HepG2 (cell line): ENCODE measurements at regions not wholly inside any gene's neighbourhood (a gene's known extent, or its start where the extent isn't known, plus 50 kb on each side); places are given as distances from the start of the nearest gene placed in this dataset.

Source experiments
- ATAC-seq: fragments of 200-7000 bp; cut with Tn5 transposase; 3 replicates; pipeline ENCODE4 v1.9.1; 2020; ENCODE audit warnings: mild to moderate bottlenecking, moderate library complexity
- BruUV-seq: library from RNA; stranded (reverse); fragments of 400-500 nt; replicated peaks from 2 replicates; lab custom pipeline; 2021; lab: Mats Ljungman, UMichigan
- CTCF ChIA-PET: fragments of 300-600 bp; formaldehyde crosslinking; extraction: SDS; loops from one replicate; lab custom pipeline; 2021; ENCODE audit warnings: low total read pairs, inconsistent platforms, low intra/inter-chr PET ratio; lab: Yijun Ruan, JAX
- POLR2A ChIA-PET: fragments of 350-600 bp; sonication (Branson Sonifier 250); formaldehyde crosslinking; loops from one replicate; lab custom pipeline; 2020; ENCODE audit warnings: antibody characterized with exemption, inconsistent platforms; lab: Yijun Ruan, JAX
- DNase-seq: peaks from one replicate; pipeline ENCODE4 v3.0.0-alpha.2; 2015; ENCODE audit warnings: low spot score
- FAIRE-seq: peaks from 3 replicates; lab custom pipeline; 2011; peaks lifted over from hg19 to GRCh38; lab: Jason Lieb, UNC
- H2AFZ ChIP-seq: one replicate; pipeline ENCODE4 v1.6.1; 2011; ENCODE audit warnings: low read length, inconsistent platforms
- H3K27ac ChIP-seq: fragments of 300-600 bp; 3 replicates; pipeline ENCODE4 v1.8.0; 2011; ENCODE audit warnings: mixed run types, mild to moderate bottlenecking, mixed read lengths, low read length, inconsistent platforms; ENCODE audit not compliant: insufficient read depth; ENCODE audit errors: extremely low read length
- H3K27me3 ChIP-seq, 2 experiments: fragments of 200-600 bp in 1 of 2; 2 replicates in 1 of 2; 3 replicates in 1 of 2; pipeline versions ENCODE4 v1.6.0 to v1.8.0; 2011; ENCODE audit warnings: low read length in 2 of 2, mild to moderate bottlenecking in 2 of 2, moderate library complexity in 2 of 2, inconsistent platforms in 1 of 2; ENCODE audit not compliant: insufficient read depth in 2 of 2, control insufficient read depth in 1 of 2
- H3K36me3 ChIP-seq, 2 experiments: fragments of 200-600 bp in 1 of 2; replicated peaks in 1 of 2; 2 replicates in 1 of 2; 3 replicates in 1 of 2; pipeline versions ENCODE4 v1.5.1 to v1.8.0; 2011; ENCODE audit warnings: low read length in 2 of 2, inconsistent platforms in 1 of 2; ENCODE audit not compliant: insufficient read depth in 2 of 2, control insufficient read depth in 1 of 2
- H3K4me1 ChIP-seq: 2 replicates; pipeline ENCODE4 v1.5.1; 2012; ENCODE audit warnings: low read length, inconsistent platforms; ENCODE audit not compliant: insufficient read depth
- H3K4me2 ChIP-seq: 2 replicates; pipeline ENCODE4 v1.6.0; 2011; ENCODE audit warnings: low read depth, low read length, inconsistent platforms
- H3K4me3 ChIP-seq, 3 experiments: fragments of 200-600 bp in 1 of 3; sonication (generic), shearing (Covaris generic) in 1 of 3; replicated peaks in 1 of 3; 2 replicates each; pipeline ENCODE4 v1.5.1; 2011 to 2016; ENCODE audit warnings: low read length in 3 of 3, inconsistent platforms in 2 of 3, low read depth in 2 of 3, mild to moderate bottlenecking in 2 of 3, control low read depth in 1 of 3, mixed read lengths in 1 of 3; ENCODE audit not compliant: insufficient read depth in 1 of 3
- H3K79me2 ChIP-seq: one replicate; pipeline ENCODE4 v1.6.1; 2011; ENCODE audit warnings: low read length, inconsistent platforms; ENCODE audit not compliant: insufficient read depth
- H3K9ac ChIP-seq: 2 replicates; pipeline ENCODE4 v1.6.0; 2011; ENCODE audit warnings: mild to moderate bottlenecking, low read depth, low read length, inconsistent platforms; ENCODE audit not compliant: insufficient read depth
- H3K9me3 ChIP-seq: 2 replicates; pipeline ENCODE4 v1.5.1; 2012; ENCODE audit warnings: mild to moderate bottlenecking, low read length
- H4K20me1 ChIP-seq: 2 replicates; pipeline ENCODE4 v1.6.0; 2011; ENCODE audit warnings: inconsistent platforms, mild to moderate bottlenecking, low read length, moderate library complexity; ENCODE audit not compliant: insufficient read depth
- ARID4A ChIP-seq: sonication (generic); formaldehyde crosslinking; IDR thresholded peaks from 2 replicates; pipeline ENCODE4 v1.5.0; 2020; ENCODE audit warnings: mild to moderate bottlenecking, missing genetic modification reagents, borderline replicate concordance
- CENPT ChIP-seq: sonication (generic); formaldehyde crosslinking; IDR thresholded peaks from 2 replicates; pipeline ENCODE4 v1.8.0; 2022; ENCODE audit warnings: low read depth, mild to moderate bottlenecking, moderate library complexity, missing genetic modification reagents
- NFATC3 ChIP-seq: sonication (generic); formaldehyde crosslinking; IDR thresholded peaks from 2 replicates; pipeline ENCODE4 v1.5.1; 2020; ENCODE audit warnings: mild to moderate bottlenecking, missing genetic modification reagents
- SETDB1 ChIP-seq: sonication (generic); formaldehyde crosslinking; IDR thresholded peaks from 2 replicates; pipeline ENCODE4 v1.5.1; 2020; ENCODE audit warnings: missing genetic modification reagents, mild to moderate bottlenecking, borderline replicate concordance
- TBX3 ChIP-seq: fragments of 450-650 bp; IDR thresholded peaks from 2 replicates; pipeline ENCODE4 v1.6.1; 2017; ENCODE audit warnings: antibody characterized with exemption, mild to moderate bottlenecking, inconsistent platforms, borderline replicate concordance
- ZNF234 ChIP-seq: sonication (generic); formaldehyde crosslinking; conservative IDR thresholded peaks from 2 replicates; pipeline ENCODE4 v1.5.1; 2020; ENCODE audit warnings: mild to moderate bottlenecking, missing genetic modification reagents
- ZNF451 ChIP-seq: sonication (generic); formaldehyde crosslinking; IDR thresholded peaks from 2 replicates; pipeline ENCODE4 v1.5.0; 2020; ENCODE audit warnings: mild to moderate bottlenecking, missing genetic modification reagents
- ZNF562 ChIP-seq: sonication (generic); formaldehyde crosslinking; IDR thresholded peaks from 2 replicates; pipeline ENCODE4 v1.8.0; 2022; ENCODE audit warnings: missing genetic modification reagents, borderline replicate concordance
- ZNF598 ChIP-seq: sonication (generic); formaldehyde crosslinking; IDR thresholded peaks from 2 replicates; pipeline ENCODE4 v1.5.1; 2020; ENCODE audit warnings: mild to moderate bottlenecking, missing genetic modification reagents, borderline replicate concordance
- ZNF672 ChIP-seq: sonication (generic); formaldehyde crosslinking; IDR thresholded peaks from 2 replicates; pipeline ENCODE4 v1.8.1; 2022; ENCODE audit warnings: missing genetic modification reagents
- ZNF746 ChIP-seq: sonication (generic); formaldehyde crosslinking; IDR thresholded peaks from 2 replicates; pipeline ENCODE4 v1.8.0; 2022; ENCODE audit warnings: mild to moderate bottlenecking, missing genetic modification reagents
- in situ Hi-C: cut with HindIII; loops from 2 replicates; pipeline ENCODE4 v1.10.0; 2017; ENCODE audit warnings: low pct_unique_long_range_greater_than_20kb; ENCODE audit not compliant: extremely low pct_ligation_motif_present
- intact Hi-C: fragments of 100-400 bp; cut with micrococcal nuclease; formaldehyde crosslinking; loops from one replicate; pipeline ENCODE4 v1.10.0; 2022; ENCODE audit not compliant: unreplicated experiment

GRCh38 chr2:208978946-208979345 lies 444.9 kb upstream of the MAP2 start (continued):
- TF ChIP-seq ARID4A (CRISPR knock-in tag) (no peak), NFATC3 (CRISPR knock-in tag) (no peak), SETDB1 (CRISPR knock-in tag) (no peak), ZNF746 (CRISPR knock-in tag) (no peak), ZNF562 (CRISPR knock-in tag) (no peak), ZNF451 (CRISPR knock-in tag) (no peak)

- H2AFZ ChIP-seq, result no peak overlapping the region
- H3K4me2 ChIP-seq, result no peak overlapping the region
- no peaks in the 10 kb centered on the region for H3K79me2 ChIP-seq
- no peaks in the 10 kb centered on the region for H3K9me3 ChIP-seq
- no peak for ATAC-seq
- no peaks in the 10 kb centered on the region for H3K36me3 ChIP-seq
- H3K4me3 ChIP-seq, result no peak overlapping the region
- ChIA-PET CTCF (no interaction called here), POLR2A (no interaction called here)
- H3K4me1 ChIP-seq, result no peaks in the 10 kb centered on the region
- in situ Hi-C loops, result no loop called here
- H3K9ac ChIP-seq, result no peak overlapping the region
- H3K27ac ChIP-seq, result no peak overlapping the region
- H4K20me1 ChIP-seq, result no peaks in the 10 kb centered on the region
- TF ChIP-seq ZNF234 (CRISPR knock-in tag) (no peak), CENPT (no peak), ZNF672 (CRISPR knock-in tag) (no peak), ZNF598 (CRISPR knock-in tag) (no peak), TBX3 (no peak)
- TF ChIP-seq, all 625 proteins: peak for 0
- no peak for FAIRE-seq
- BruUV-seq, result no TSS peak
- intact Hi-C loops, result no loop called here
- H3K27me3 ChIP-seq, result no peaks in the 10 kb centered on the region
- no peak for DNase-seq
Measured at GRCh38 chr2:208980321-208980720, 443.5 kb upstream of the MAP2 start.
